ENCODE measurements at regions not wholly inside any gene's neighbourhood (a gene's known extent, or its start where the extent isn't known, plus 50 kb on each side); places are given as distances from the start of the nearest gene placed in this dataset.
A peak's percentile ranks its signal among the peaks of the same experiment; 100 is the strongest.
"Not testable (repeated sequence)": the region's sequence is repeated elsewhere in the genome, so short reads cannot be mapped to it uniquely, and the experiment has no call there.

DNA sequence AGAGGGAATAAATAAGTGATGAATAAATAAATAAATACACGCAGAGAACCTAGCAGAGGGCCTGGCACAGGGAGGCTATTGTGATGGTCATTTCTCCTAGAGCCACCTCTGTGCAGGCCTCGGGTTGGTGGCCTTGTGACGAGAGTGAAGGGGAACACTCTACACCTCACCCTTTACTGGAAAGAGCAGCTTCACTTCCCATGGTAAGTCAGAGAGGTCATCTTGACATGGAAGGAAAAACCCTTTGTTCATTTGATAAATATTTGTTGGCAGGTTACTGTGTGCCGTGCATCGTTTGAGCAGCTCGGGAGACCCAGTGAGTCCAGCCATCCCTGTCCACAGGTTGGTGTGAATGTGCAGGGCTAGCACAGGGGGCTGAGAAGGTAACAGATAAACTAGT, 70.2 kb upstream of the PODXL start:
- H3K36me3 ChIP-seq = no peaks in the 10 kb centered on the region
- H3K27me3 ChIP-seq = no peaks in the 10 kb centered on the region
- peaks cover 30% of the 10 kb centered on the region for H3K4me1 ChIP-seq
- no peak overlapping the region for H3K4me3 ChIP-seq
- H3K27ac ChIP-seq = no peak overlapping the region
- no peak for DNase-seq (ENCODE audit: extremely low spot score in 2 of 2)
- H3K9me3 ChIP-seq = no peaks in the 10 kb centered on the region
- TF ChIP-seq POLR2A (IDR thresholded peaks at IDR 0.05) (no peak), POLR2AphosphoS5 (IDR thresholded peaks at IDR 0.05; ENCODE audit: insufficient read depth in 1 of 2, low read depth in 1 of 2) (no peak)
- TF ChIP-seq, protein P1, sequence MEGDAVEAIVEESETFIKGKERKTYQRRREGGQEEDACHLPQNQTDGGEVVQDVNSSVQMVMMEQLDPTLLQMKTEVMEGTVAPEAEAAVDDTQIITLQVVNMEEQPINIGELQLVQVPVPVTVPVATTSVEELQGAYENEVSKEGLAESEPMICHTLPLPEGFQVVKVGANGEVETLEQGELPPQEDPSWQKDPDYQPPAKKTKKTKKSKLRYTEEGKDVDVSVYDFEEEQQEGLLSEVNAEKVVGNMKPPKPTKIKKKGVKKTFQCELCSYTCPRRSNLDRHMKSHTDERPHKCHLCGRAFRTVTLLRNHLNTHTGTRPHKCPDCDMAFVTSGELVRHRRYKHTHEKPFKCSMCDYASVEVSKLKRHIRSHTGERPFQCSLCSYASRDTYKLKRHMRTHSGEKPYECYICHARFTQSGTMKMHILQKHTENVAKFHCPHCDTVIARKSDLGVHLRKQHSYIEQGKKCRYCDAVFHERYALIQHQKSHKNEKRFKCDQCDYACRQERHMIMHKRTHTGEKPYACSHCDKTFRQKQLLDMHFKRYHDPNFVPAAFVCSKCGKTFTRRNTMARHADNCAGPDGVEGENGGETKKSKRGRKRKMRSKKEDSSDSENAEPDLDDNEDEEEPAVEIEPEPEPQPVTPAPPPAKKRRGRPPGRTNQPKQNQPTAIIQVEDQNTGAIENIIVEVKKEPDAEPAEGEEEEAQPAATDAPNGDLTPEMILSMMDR (IDR thresholded peaks at IDR 0.05) = no peak
- intact Hi-C loops (cut with DNase I) = no loop called here

DNA sequence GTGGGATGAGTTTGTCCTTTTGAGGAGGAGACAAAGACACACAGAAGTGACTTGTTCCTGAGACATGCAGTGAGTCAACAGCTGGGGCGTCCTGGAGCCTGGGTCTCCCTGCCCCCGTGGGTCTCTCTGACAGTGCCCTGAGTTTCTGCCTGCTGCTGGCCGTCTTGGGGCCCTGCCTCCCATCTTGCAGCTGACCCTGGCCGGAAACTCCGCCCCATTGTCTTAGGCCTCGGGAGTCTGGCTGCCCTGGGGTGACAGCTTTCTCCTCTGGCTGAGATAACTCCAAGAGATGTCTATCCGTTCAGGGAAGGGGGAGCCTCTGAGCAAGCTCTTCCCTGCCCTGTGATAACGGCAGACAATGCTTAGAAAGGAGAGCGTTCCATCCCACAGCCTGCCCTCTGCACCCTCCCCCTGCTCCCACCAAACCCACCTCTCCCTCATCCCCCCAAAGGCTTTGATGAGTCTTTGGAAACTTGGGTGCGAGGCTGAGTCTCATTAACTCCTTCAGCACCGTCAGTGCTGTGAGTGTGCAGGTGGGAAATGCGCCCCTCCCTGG, 69.5 kb upstream of the PODXL start:
- no peaks in the 10 kb centered on the region for H3K27me3 ChIP-seq
- TF ChIP-seq, protein P1 (IDR thresholded peaks at IDR 0.05) = no peak
- TF ChIP-seq POLR2A (IDR thresholded peaks at IDR 0.05) (no peak), POLR2AphosphoS5 (IDR thresholded peaks at IDR 0.05; ENCODE audit: insufficient read depth in 1 of 2, low read depth in 1 of 2) (no peak)
- no peaks in the 10 kb centered on the region for H3K9me3 ChIP-seq
- H3K4me1 ChIP-seq = peaks cover 30% of the 10 kb centered on the region
- intact Hi-C loops (cut with DNase I) = no loop called here
- no peak overlapping the region for H3K27ac ChIP-seq
- DNase-seq (ENCODE audit: extremely low spot score in 2 of 2) = no peak
- no peak overlapping the region for H3K4me3 ChIP-seq
- no peaks in the 10 kb centered on the region for H3K36me3 ChIP-seq

DNA sequence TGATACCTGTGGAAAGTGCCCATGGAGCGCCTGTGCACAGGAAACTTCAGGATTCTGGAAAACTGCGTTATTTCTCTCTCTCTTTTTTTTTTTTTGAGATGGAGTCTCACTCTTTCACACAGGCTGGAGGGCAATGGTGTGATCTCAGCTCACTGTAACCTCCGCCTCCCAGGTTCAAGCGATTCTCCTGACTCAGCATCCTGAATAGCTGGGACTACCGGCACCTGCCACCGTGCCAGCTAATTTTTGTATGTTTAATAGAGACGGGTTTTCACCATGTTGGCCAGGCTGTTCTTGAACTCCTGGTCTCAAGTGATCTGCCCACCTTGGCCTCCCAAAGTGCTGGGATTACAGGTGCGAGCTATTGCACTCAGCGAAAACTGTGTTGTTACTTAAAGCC, 68.9 kb upstream of the PODXL start:
- H3K4me3 ChIP-seq; DNase-seq (ENCODE audit: extremely low spot score in 2 of 2); H3K36me3 ChIP-seq; intact Hi-C loops (cut with DNase I); H3K27me3 ChIP-seq; H3K27ac ChIP-seq; H3K9me3 ChIP-seq: not testable (repeated sequence)
- H3K4me1 ChIP-seq = peaks cover 30% of the 10 kb centered on the region

DNA sequence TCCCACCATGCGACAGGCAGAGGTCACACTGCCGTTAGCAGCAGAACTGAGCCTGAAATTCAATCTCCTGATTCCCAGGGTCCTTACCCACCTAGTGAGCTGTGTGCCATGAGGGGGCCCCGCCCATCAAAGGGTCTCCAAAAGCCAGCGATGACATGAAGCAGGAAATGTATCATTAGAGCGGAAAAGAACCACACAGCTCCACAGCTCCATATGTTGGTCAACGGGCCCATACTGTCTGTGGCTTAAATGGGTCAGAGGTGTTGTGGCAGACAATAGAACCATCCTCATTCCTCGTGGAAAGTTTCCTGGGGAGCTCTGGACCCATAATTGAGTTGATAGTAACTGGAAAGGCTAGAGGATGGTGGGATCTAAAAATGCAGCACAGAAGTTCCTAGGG, 68.1 kb upstream of the PODXL start:
- no peak overlapping the region for H3K4me3 ChIP-seq
- intact Hi-C loops (cut with DNase I) = no loop called here
- H3K4me1 ChIP-seq = peaks cover 24% of the 10 kb centered on the region
- H3K36me3 ChIP-seq = no peaks in the 10 kb centered on the region
- no peaks in the 10 kb centered on the region for H3K27me3 ChIP-seq
- no peak overlapping the region for H3K27ac ChIP-seq
- no peak for DNase-seq (ENCODE audit: extremely low spot score in 2 of 2)
- no peaks in the 10 kb centered on the region for H3K9me3 ChIP-seq
- TF ChIP-seq, protein P1 (IDR thresholded peaks at IDR 0.05) = no peak
- TF ChIP-seq POLR2AphosphoS5 (IDR thresholded peaks at IDR 0.05; ENCODE audit: insufficient read depth in 1 of 2, low read depth in 1 of 2) = no peak
- no peak for TF ChIP-seq POLR2A (IDR thresholded peaks at IDR 0.05)

DNA sequence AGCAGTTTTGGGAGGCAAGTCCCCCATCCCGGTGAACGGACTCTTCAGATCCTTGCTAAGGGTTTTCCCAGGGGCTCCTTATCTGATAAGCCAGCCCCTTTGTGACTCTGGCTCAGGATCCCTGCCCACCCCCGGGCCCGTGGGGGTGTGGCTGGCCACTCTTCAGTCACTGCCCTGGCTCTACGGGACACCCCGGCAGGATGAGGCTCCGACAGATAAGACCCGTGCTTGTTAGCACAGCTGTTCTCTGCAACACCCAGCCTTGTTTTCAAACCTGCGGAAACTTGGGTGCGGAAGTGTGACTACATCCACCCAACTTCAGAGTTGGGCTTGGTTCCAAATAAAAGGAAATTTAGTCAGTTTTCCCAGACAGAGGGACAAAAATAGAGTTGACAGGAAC, 66.7 kb upstream of the PODXL start:
- H3K9me3 ChIP-seq = no peaks in the 10 kb centered on the region
- no peak overlapping the region for H3K27ac ChIP-seq

DNA sequence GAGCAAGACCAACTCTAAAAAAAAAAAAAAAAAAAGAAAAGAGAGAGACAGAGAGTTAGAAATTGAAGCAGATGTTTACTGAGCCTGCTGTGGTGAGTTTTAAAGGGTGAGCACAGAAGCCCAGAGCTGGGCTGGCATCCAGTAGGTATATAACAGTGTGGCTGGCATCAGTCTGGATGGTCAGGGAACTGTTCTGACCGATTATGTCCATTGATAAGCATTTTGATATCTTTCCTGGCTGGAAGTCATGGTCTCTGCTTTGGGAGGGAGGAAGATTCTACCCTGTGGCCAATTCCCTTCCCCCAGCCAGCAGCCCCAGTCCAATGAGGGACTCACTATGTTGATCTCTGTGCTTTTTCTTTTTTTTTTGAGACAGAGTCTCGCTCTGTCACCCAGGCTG, 65.2 kb upstream of the PODXL start:
- peaks cover 11% of the 10 kb centered on the region for H3K4me1 ChIP-seq
- no peak overlapping the region for H3K4me3 ChIP-seq
- intact Hi-C loops (cut with DNase I) = no loop called here
- no peaks in the 10 kb centered on the region for H3K9me3 ChIP-seq
- no peak for TF ChIP-seq POLR2AphosphoS5 (IDR thresholded peaks at IDR 0.05; ENCODE audit: insufficient read depth in 1 of 2, low read depth in 1 of 2)
- TF ChIP-seq, protein P1 (IDR thresholded peaks at IDR 0.05) = no peak
- TF ChIP-seq POLR2A (IDR thresholded peaks at IDR 0.05) = no peak
- H3K36me3 ChIP-seq = no peaks in the 10 kb centered on the region
- DNase-seq (ENCODE audit: extremely low spot score in 2 of 2) = no peak
- H3K27me3 ChIP-seq = no peaks in the 10 kb centered on the region
- H3K27ac ChIP-seq = no peak overlapping the region

More for the DNA sequence above, 66.7 kb upstream of the PODXL start:
- intact Hi-C loops (cut with DNase I) = no loop called here
- no peak for DNase-seq (ENCODE audit: extremely low spot score in 2 of 2)
- Histone ChIP-seq H3K4me3 (no peak overlapping the region), H3K36me3 (no peaks in the 10 kb centered on the region), H3K4me1 (peaks cover 11% of the 10 kb centered on the region), H3K27me3 (no peaks in the 10 kb centered on the region)
- TF ChIP-seq POLR2AphosphoS5 (IDR thresholded peaks at IDR 0.05; ENCODE audit: insufficient read depth in 1 of 2, low read depth in 1 of 2) = peak in 1 of 2 donors; percentile 60
- TF ChIP-seq POLR2A (IDR thresholded peaks at IDR 0.05) = no peak

All from vagina (tissue), 2 donors.